Endothelial cell of umbilical vein (primary cell): ENCODE measurements at regions not wholly inside any gene's neighbourhood (a gene's known extent, or its start where the extent isn't known, plus 50 kb on each side); places are given as distances from the start of the nearest gene placed in this dataset.

Experiments
- BruUV-seq: library from RNA; stranded (reverse); fragments of 400-500 nt; replicated peaks from 2 replicates; lab custom pipeline; 2021; lab: Mats Ljungman, UMichigan
- CTCF ChIA-PET: fragments of 300-600, 350-600 bp; sonication (Branson Sonifier 250); formaldehyde crosslinking; loops from one replicate; lab custom pipeline; 2021; ENCODE audit warnings: antibody characterized with exemption, inconsistent platforms; lab: Charles Lee
- POLR2A ChIA-PET: fragments of 300-600, 350-600 bp; sonication (Branson Sonifier 250); formaldehyde crosslinking; loops from one replicate; lab custom pipeline; 2021; ENCODE audit warnings: antibody characterized with exemption, inconsistent platforms; lab: Charles Lee
- DNase-seq: peaks from one replicate; pipeline ENCODE4 v3.0.0-alpha.2; 2011; ENCODE audit warnings: low read depth, low spot score
- FAIRE-seq: peaks from 2 replicates; lab custom pipeline; 2011; peaks lifted over from hg19 to GRCh38; lab: Jason Lieb, UNC
- H2AFZ ChIP-seq: 2 replicates; pipeline ENCODE4 v1.6.0; 2012; ENCODE audit warnings: low read depth, low read length, control low read depth, inconsistent platforms
- H3K27ac ChIP-seq: 2 replicates; pipeline ENCODE4 v1.5.1; 2011; ENCODE audit warnings: low read depth, mild to moderate bottlenecking, control low read depth, low read length, moderate library complexity; ENCODE audit not compliant: insufficient read depth
- H3K27me3 ChIP-seq, 2 experiments: 2 replicates each; pipeline versions ENCODE4 v1.6.0 to v1.6.1; 2011; ENCODE audit warnings: low read length in 2 of 2, mixed read lengths in 1 of 2; ENCODE audit not compliant: control insufficient read depth in 2 of 2, insufficient read depth in 2 of 2
- H3K36me3 ChIP-seq, 2 experiments: 2 replicates in 1 of 2; 3 replicates in 1 of 2; pipeline ENCODE4 v1.5.1; 2011; ENCODE audit warnings: low read length in 2 of 2, mild to moderate bottlenecking in 1 of 2, moderate library complexity in 1 of 2; ENCODE audit not compliant: control insufficient read depth in 2 of 2, insufficient read depth in 2 of 2; ENCODE audit errors: extremely low read depth in 1 of 2
- H3K4me1 ChIP-seq: 3 replicates; pipeline ENCODE4 v1.5.1; 2011; ENCODE audit warnings: mild to moderate bottlenecking, low read length; ENCODE audit not compliant: control insufficient read depth, insufficient read depth; ENCODE audit errors: extremely low read depth
- H3K4me2 ChIP-seq: 2 replicates; pipeline ENCODE4 v1.6.1; 2011; ENCODE audit warnings: low read length, control low read depth, mixed read lengths; ENCODE audit not compliant: insufficient read depth
- H3K4me3 ChIP-seq, 3 experiments: fragments of 200-600 bp in 1 of 3; sonication (generic), shearing (Covaris generic) in 1 of 3; replicated peaks in 1 of 3; 2 replicates each; pipeline ENCODE4 v1.5.1; 2011 to 2016; ENCODE audit warnings: control low read depth in 3 of 3, low read length in 3 of 3, mild to moderate bottlenecking in 2 of 3, inconsistent platforms in 1 of 3, low read depth in 1 of 3, moderate library complexity in 1 of 3; ENCODE audit not compliant: insufficient read depth in 1 of 3
- H3K79me2 ChIP-seq: 2 replicates; pipeline ENCODE4 v1.6.0; 2012; ENCODE audit warnings: low read length, inconsistent platforms; ENCODE audit not compliant: control insufficient read depth, insufficient read depth
- H3K9ac ChIP-seq: replicated peaks from 2 replicates; pipeline ENCODE3; 2011; ENCODE audit warnings: low read length, control low read depth; ENCODE audit not compliant: insufficient read depth; ENCODE audit errors: extremely low read depth
- H3K9me1 ChIP-seq: replicated peaks from 3 replicates; pipeline ENCODE4 v1.6.0; 2011; ENCODE audit warnings: mild to moderate bottlenecking, low read length; ENCODE audit not compliant: control insufficient read depth, insufficient read depth; ENCODE audit errors: extremely low read depth
- H3K9me3 ChIP-seq: replicated peaks from 2 replicates; pipeline ENCODE4 v1.5.1; 2012; ENCODE audit warnings: low read length, inconsistent platforms; ENCODE audit not compliant: control insufficient read depth, insufficient read depth
- H4K20me1 ChIP-seq: replicated peaks from 2 replicates; pipeline ENCODE3; 2011; ENCODE audit warnings: mild to moderate bottlenecking, low read length; ENCODE audit not compliant: control insufficient read depth, insufficient read depth; ENCODE audit errors: extremely low read depth
- EZH2 ChIP-seq: IDR thresholded peaks from 2 replicates; pipeline ENCODE4 v1.6.1; 2012; ENCODE audit warnings: borderline replicate concordance, low read depth, mild to moderate bottlenecking, moderate library complexity, low read length, inconsistent platforms; ENCODE audit not compliant: severe bottlenecking
- FOS ChIP-seq: IDR thresholded peaks from 2 replicates; pipeline ENCODE4 v1.6.1; 2011; ENCODE audit warnings: mild to moderate bottlenecking, low read length, moderate library complexity, borderline replicate concordance; ENCODE audit not compliant: insufficient read depth
- GATA2 ChIP-seq: IDR thresholded peaks from 2 replicates; pipeline ENCODE4 v1.7.0; 2011; ENCODE audit warnings: low read depth, mild to moderate bottlenecking, moderate library complexity, mixed read lengths, low read length; ENCODE audit not compliant: insufficient read length, insufficient read depth
- JUN ChIP-seq: IDR thresholded peaks from 2 replicates; pipeline ENCODE4 v1.6.1; 2011; ENCODE audit warnings: borderline replicate concordance, low read depth; ENCODE audit not compliant: insufficient read length, insufficient read depth
- MYC ChIP-seq: IDR thresholded peaks from one replicate; pipeline ENCODE4 v1.6.1; 2011; ENCODE audit warnings: mild to moderate bottlenecking, low read depth, low read length
- POLR2A ChIP-seq: IDR thresholded peaks from 2 replicates; pipeline ENCODE4 v1.6.1; 2012; ENCODE audit warnings: low read depth, mild to moderate bottlenecking, control low read depth, low read length
- POLR2AphosphoS5 ChIP-seq: IDR thresholded peaks from 2 replicates; pipeline ENCODE4 v1.6.1; 2012; ENCODE audit warnings: low read depth, mild to moderate bottlenecking, control low read depth, low read length, moderate library complexity; ENCODE audit not compliant: insufficient read depth
- dilution Hi-C: fragments of 300-500 bp; cut with MboI; formaldehyde crosslinking; loops from one replicate; pipeline ENCODE4 v1.15.0; 2019; ENCODE audit warnings: low sequenced_read_pairs; ENCODE audit not compliant: extremely low pct_ligation_motif_present
- intact Hi-C: fragments of 100-400 bp; cut with micrococcal nuclease; formaldehyde crosslinking; loops from one replicate; pipeline ENCODE4 v1.10.0; 2022
- TF ChIP-seq, protein P1 (sequence below), 2 donors: IDR thresholded peaks; 1 replicate in 1 of 2; 2 replicates in 1 of 2; pipeline ENCODE4 v1.5.1; 2011; ENCODE audit warnings: low read length in 2 of 2, mild to moderate bottlenecking in 2 of 2, moderate library complexity in 2 of 2, control low read depth in 1 of 2, inconsistent platforms in 1 of 2, low read depth in 1 of 2; ENCODE audit not compliant: insufficient read depth in 1 of 2; ENCODE audit errors: extremely low read depth in 1 of 2
- TF ChIP-seq, protein P2 (sequence below): IDR thresholded peaks from 2 replicates; pipeline ENCODE4 v1.6.1; 2011; ENCODE audit not compliant: insufficient read depth, insufficient read length

DNA sequence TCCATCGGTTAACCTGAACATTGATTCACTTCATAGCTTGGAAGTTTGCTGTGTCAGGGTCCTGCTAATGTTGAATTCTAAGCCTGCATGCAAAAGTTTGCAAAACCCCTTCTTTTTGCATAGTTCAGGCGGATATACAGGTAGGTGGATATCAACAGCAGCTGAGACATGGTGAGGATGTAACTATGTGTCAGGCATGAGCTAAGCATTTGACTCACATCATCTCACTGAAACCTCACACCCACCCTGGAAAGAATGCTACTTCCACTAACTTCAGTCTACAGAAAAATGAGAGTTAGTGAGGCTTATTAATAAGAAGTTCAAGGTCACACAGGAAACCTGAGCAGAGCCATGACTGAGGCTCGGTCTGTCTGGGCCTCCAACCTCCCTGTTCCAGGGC is 276.9 kb downstream of the BMP7 start:
- Histone ChIP-seq H3K4me1 (no peaks in the 10 kb centered on the region), H3K27me3 (no peaks in the 10 kb centered on the region), H3K4me2 (no peak overlapping the region), H3K79me2 (no peaks in the 10 kb centered on the region), H3K9me3 (no peaks in the 10 kb centered on the region), H3K36me3 (no peaks in the 10 kb centered on the region), H4K20me1 (no peaks in the 10 kb centered on the region), H3K9ac (no peak overlapping the region), H2AFZ (no peak overlapping the region), H3K9me1 (no peaks in the 10 kb centered on the region), H3K27ac (no peak overlapping the region), H3K4me3 (no peak overlapping the region)
- DNase-seq, result no peak
- ChIA-PET POLR2A (no interaction called here), CTCF (no interaction called here)
- no TSS peak for BruUV-seq
- no peak for FAIRE-seq
- intact Hi-C loops, result no loop called here
- dilution Hi-C loops, result no loop called here
- TF ChIP-seq POLR2AphosphoS5, result no peak

DNA sequence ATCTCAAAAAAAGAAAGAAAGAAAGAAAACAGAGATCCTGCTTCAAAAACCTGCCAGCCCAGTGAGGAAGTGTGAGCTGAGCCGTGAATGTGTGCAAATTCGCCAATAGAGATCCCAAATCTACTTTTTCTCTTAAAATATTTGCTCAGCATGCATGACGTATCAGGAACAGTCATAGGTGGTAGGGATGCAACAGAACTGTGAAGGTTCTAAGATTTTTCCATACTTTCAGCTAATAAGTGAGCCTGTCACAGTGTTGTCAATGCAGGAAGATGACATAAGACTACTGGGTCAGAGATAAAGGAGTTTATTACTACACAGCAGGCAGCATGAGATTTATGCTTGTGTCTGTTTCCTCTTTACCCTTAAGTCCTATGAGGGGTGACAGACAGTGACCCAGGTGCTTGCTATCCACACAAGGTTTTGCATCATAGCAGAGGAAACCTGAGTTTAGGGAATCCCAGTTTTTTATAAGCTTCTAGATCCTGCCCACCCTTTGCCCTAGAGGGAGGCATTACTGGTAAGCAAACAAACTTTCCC is 273.4 kb downstream of the BMP7 start:
- no peaks in the 10 kb centered on the region for H3K9me1 ChIP-seq
- dilution Hi-C loops, result no loop called here
- no peak overlapping the region for H3K4me3 ChIP-seq
- intact Hi-C loops, result no loop called here
- TF ChIP-seq FOS (no peak), POLR2A (no peak), POLR2AphosphoS5 (no peak), MYC (no peak), EZH2 (no peak), JUN (no peak), GATA2 (no peak)
- TF ChIP-seq, protein P1, sequence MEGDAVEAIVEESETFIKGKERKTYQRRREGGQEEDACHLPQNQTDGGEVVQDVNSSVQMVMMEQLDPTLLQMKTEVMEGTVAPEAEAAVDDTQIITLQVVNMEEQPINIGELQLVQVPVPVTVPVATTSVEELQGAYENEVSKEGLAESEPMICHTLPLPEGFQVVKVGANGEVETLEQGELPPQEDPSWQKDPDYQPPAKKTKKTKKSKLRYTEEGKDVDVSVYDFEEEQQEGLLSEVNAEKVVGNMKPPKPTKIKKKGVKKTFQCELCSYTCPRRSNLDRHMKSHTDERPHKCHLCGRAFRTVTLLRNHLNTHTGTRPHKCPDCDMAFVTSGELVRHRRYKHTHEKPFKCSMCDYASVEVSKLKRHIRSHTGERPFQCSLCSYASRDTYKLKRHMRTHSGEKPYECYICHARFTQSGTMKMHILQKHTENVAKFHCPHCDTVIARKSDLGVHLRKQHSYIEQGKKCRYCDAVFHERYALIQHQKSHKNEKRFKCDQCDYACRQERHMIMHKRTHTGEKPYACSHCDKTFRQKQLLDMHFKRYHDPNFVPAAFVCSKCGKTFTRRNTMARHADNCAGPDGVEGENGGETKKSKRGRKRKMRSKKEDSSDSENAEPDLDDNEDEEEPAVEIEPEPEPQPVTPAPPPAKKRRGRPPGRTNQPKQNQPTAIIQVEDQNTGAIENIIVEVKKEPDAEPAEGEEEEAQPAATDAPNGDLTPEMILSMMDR (IDR thresholded peaks at IDR 0.05; ENCODE audit: extremely low read depth in 1 of 2, insufficient read depth in 1 of 2, low read depth in 1 of 2, low read length in 2 of 2), result no peak
- TF ChIP-seq, protein P2, sequence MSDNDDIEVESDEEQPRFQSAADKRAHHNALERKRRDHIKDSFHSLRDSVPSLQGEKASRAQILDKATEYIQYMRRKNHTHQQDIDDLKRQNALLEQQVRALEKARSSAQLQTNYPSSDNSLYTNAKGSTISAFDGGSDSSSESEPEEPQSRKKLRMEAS, result no peak
- FAIRE-seq (no peak), DNase-seq (no peak)
- H3K27me3 ChIP-seq, result no peaks in the 10 kb centered on the region
- BruUV-seq, result no TSS peak
- H3K9me3 ChIP-seq, result no peaks in the 10 kb centered on the region
- H3K9ac ChIP-seq, result no peak overlapping the region
- POLR2A ChIA-PET, result no interaction called here
- no peaks in the 10 kb centered on the region for H3K36me3 ChIP-seq
- H2AFZ ChIP-seq, result no peak overlapping the region
- H3K79me2 ChIP-seq, result no peaks in the 10 kb centered on the region
- no peak overlapping the region for H3K27ac ChIP-seq
- no peak overlapping the region for H3K4me2 ChIP-seq
- CTCF ChIA-PET, result interaction anchor here (1.5 kb wide), 1 partner anchor 10 kb away, joined by 4 read pairs; no protein-coding TSS in a partner anchor
- no peaks in the 10 kb centered on the region for H3K4me1 ChIP-seq
- H4K20me1 ChIP-seq, result no peaks in the 10 kb centered on the region
